GM19035 (cell line): ENCODE measurements at regions not wholly inside any gene's neighbourhood (a gene's known extent, or its start where the extent isn't known, plus 50 kb on each side); places are given as distances from the start of the nearest gene placed in this dataset.

ENCODE experiments used
- ATAC-seq: cut with Tn5 transposase; IDR thresholded peaks from one replicate; pipeline ENCODE4 v1.9.1; 2021; ENCODE audit not compliant: unreplicated experiment

- no peak for ATAC-seq
Observed at GRCh38 chr7:124692425-124692824, 73.2 kb downstream of the GPR37 start.

DNA sequence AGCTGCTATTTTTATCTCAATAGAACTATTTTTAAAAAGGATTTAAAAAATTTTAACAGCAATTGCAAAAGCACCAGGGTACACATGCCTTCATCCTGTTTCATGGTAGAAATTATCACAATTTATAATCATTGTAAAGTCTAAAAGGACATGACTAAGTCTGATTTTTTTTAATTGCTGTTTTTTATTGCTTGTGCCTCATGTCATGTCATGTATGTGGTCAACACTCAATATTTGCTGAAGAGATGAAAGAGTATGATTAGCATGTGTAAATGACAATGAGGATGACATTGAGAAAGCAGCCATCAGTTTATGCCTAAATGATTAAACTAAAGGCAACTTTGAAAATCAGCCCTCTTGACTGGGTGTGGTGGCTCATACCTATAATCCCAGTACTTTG, 74.8 kb downstream of the GPR37 start:
- no peak for ATAC-seq

- ATAC-seq, result no peak
Observed at GRCh38 chr7:124689931-124690330, 75.7 kb downstream of the GPR37 start.

- no peak for ATAC-seq
Observed at GRCh38 chr7:124689523-124689922, 76.1 kb downstream of the GPR37 start.

GRCh38 chr7:124688991-124689390, 76.6 kb downstream of the GPR37 start:
- ATAC-seq, result no peak

GRCh38 chr7:124686543-124687171, 78.9 kb downstream of the GPR37 start:
- ATAC-seq, result no peak

DNA sequence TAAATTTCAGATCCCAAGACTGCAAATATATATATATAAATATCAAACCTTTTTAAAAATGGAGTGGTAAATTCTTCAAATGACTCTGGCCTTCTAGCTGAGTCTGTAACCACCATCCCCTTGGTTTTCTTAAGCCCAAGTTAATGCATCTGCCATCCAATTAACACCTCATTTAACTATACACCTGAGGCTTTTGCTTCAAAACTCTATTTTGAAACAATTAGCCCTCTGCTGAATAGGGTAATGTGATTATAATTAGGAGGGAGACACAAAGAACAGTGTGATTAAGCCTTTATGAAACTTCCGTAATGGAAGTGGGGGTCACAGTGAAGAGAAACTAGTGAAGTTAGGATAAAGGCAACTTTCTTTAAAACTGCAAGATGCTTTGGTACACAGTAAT, 83.6 kb downstream of the GPR37 start:
- ATAC-seq, result no peak

DNA sequence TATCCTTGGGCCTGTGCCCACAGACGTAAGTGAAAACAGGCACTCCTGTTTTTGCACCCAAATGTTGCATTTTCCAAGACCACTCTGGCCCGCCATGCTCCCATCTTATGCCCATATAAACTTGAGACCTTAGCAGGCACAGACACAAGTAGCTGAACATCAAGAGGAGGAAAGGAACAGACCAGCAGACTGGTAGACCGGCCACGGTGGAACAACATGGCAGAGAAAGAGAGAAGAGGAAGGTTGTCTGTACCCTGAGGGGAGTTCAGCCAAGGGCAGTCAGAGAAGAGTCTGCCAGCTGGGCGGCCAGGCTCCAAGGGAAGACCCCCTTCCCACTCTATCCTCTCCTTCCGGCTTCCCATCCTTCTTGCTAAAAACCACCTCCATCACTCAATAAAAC, 85.3 kb downstream of the GPR37 start:
- ATAC-seq, result no peak

- ATAC-seq, result no peak
Observed at GRCh38 chr7:124679586-124680225, 85.9 kb downstream of the GPR37 start.

- ATAC-seq, result no peak
Observed at GRCh38 chr7:124679146-124679545, 86.4 kb downstream of the GPR37 start.

DNA sequence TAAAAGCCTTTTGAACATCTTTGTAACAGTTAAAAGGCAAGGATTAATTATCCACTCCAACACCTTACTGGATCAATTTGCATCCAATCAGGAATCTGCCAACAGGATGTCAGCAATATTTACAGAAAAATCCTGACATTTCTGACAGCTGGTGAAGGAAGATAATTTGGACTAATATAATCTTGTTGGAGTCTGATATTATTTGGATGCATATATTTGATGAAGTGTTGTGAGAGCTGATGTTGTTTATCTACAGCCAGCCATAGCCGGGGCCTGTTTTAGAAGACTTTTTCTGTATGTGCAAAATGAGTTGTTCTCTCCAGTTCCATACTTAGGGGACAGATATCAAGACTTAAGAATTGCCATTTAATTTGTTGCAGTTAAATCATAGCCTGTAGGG, 91.1 kb downstream of the GPR37 start:
- ATAC-seq, result no peak

DNA sequence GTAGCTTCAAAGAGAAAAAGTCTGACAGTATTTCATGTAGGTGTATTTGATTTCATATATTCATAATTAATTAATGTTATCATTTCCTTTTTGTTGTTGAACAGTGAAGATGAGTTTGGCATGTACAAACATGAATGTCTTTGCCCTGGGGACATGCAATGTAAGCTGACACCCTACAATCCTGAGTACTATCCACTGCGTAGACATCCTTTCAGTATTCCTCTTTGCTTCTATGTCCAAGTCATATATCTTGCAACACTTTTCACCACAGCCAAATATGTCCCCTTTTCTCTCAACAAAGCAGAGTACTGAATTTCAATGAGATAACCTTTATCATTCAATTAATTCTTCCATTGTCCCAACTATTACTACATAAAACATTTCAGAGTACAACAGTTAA, 93.6 kb downstream of the GPR37 start:
- ATAC-seq, result no peak

GRCh38 chr7:124667312-124668153, 98.1 kb downstream of the GPR37 start:
- ATAC-seq, result no peak

- no peak for ATAC-seq
Observed at GRCh38 chr7:124662937-124663336, 102.7 kb downstream of the GPR37 start.

GRCh38 chr7:124662372-124662771, 103.2 kb downstream of the GPR37 start:
- no peak for ATAC-seq

- ATAC-seq, result no peak
Observed at GRCh38 chr7:124655990-124656389, 109.6 kb downstream of the GPR37 start.

- no peak for ATAC-seq
Observed at GRCh38 chr7:124652237-124652636, 113.4 kb downstream of the GPR37 start.

DNA sequence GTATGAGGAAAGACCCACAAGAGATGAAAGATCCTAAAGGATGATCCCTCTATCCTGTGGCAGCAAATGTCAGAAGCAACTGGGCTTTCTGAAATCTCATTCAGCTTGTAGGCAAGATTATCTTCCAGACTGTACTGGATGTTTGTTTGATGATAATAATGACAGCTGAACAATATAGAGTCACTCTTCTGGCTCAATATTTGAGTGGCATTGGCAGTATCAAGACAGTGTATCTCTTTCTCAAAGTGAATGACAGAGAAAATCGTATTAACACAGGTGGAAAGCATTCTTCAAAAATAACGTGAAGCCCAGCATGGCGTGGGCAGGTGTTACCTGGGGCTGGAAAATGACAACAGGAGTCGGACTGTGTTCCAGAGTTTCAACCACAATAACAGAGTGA, 114.5 kb downstream of the GPR37 start:
- no peak for ATAC-seq

GRCh38 chr7:124649397-124650014, 116.1 kb downstream of the GPR37 start:
- peak; percentile 60 for ATAC-seq

DNA sequence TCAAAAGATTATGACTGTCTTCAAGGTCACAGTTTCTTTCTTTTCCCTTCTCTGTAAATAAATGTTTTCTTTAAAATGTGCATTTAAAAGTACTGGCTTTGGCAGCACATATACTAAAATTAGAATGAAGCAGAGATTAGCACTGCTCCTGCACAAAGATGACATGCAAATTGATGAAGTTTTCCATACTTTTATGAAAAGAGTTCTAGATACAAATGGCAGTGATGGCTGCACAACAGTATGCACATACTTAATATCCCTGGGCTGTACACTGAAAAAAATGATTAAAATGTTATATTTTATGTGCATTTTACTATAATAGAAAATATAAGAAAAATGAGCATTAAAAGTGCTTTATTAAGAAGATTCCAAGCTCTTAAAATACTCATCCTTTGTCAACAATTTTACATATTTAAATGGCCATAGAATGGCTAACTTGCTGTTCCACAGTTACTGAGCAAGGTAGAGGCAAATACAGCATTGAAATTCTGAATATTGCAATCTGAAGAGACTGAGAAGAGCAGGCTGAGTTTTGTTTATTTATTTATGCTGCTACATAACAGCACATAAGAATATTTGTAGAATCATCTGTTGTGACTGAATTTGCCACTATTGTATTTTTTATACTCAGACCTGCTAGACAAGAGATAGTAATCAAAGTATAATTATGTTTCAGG, 117.8 kb downstream of the GPR37 start:
- ATAC-seq, result no peak

DNA sequence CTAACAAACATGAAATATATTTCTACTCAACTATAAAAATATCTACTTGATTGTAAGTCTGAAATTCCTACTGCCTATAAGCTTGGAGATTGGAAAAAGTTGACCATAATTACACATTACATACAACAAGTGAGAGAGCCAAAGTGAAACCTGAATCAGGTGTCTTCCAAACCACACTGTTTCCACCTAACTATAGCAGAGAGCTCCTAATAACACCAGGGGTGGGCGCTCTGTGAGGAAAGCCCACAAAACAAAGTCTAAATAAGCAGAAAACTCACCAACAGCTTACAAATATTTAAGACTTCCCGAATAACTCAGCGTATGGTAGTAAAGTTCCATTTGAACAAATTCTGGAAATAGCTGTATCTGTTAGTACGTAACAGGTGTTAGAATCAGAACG, 119.9 kb downstream of the GPR37 start:
- no peak for ATAC-seq
